ENCODE measurements at regions not wholly inside any gene's neighbourhood (a gene's known extent, or its start where the extent isn't known, plus 50 kb on each side); places are given as distances from the start of the nearest gene placed in this dataset.

GRCh38 chr3:115272036-115272824, 125.1 kb upstream of the ZBTB20 start:
- H3K27me3 ChIP-seq (ENCODE audit: control insufficient read depth in 1 of 2, insufficient read depth in 2 of 2, low read length in 1 of 2) = no peaks in the 10 kb centered on the region
- intact Hi-C loops (cut with DNase I) = no loop called here
- H3K9me3 ChIP-seq (ENCODE audit: control insufficient read depth, low read length) = no peaks in the 10 kb centered on the region
- WGBS, 2 donors = 91 to 92% methylated on average over 10 of the region's 10 CpGs
- no peaks in the 10 kb centered on the region for H3K36me3 ChIP-seq (ENCODE audit: control insufficient read depth in 1 of 2, insufficient read depth in 2 of 2, low read length in 1 of 2)
- H3K4me1 ChIP-seq (ENCODE audit: control insufficient read depth in 1 of 2, insufficient read depth in 2 of 2, low read length in 2 of 2) = peaks cover 0 to 3% of the 10 kb centered on the region in 2 donors
- no peak overlapping the region for H3K4me3 ChIP-seq (ENCODE audit: low read length in 2 of 2)
- DNase-seq (no peak), ATAC-seq (ENCODE audit: low FRiP score) (no peak)
- H3K27ac ChIP-seq (ENCODE audit: low read depth in 1 of 2, low read length in 2 of 2) = no peak overlapping the region

GRCh38 chr3:115275896-115276295, 128.8 kb upstream of the ZBTB20 start:
- 30 to 55% methylated on average over 1 of the region's 1 CpG for WGBS, 2 donors
- ATAC-seq (ENCODE audit: low FRiP score) = no peak
- no peak for DNase-seq
- Histone ChIP-seq H3K4me1 (ENCODE audit: control insufficient read depth in 1 of 2, insufficient read depth in 2 of 2, low read length in 2 of 2) (peaks cover 0 to 2% of the 10 kb centered on the region in 2 donors), H3K36me3 (ENCODE audit: control insufficient read depth in 1 of 2, insufficient read depth in 2 of 2, low read length in 1 of 2) (no peaks in the 10 kb centered on the region), H3K9me3 (ENCODE audit: control insufficient read depth, low read length) (no peaks in the 10 kb centered on the region), H3K27ac (ENCODE audit: low read depth in 1 of 2, low read length in 2 of 2) (no peak overlapping the region), H3K27me3 (ENCODE audit: control insufficient read depth in 1 of 2, insufficient read depth in 2 of 2, low read length in 1 of 2) (no peaks in the 10 kb centered on the region), H3K4me3 (ENCODE audit: low read length in 2 of 2) (no peak overlapping the region)
- intact Hi-C loops (cut with DNase I) = no loop called here

GRCh38 chr3:115279939-115280338, 132.9 kb upstream of the ZBTB20 start:
- Histone ChIP-seq H3K4me1 (ENCODE audit: control insufficient read depth in 1 of 2, insufficient read depth in 2 of 2, low read length in 2 of 2) (peaks cover 0 to 2% of the 10 kb centered on the region in 2 donors), H3K9me3 (ENCODE audit: control insufficient read depth, low read length) (no peaks in the 10 kb centered on the region), H3K27me3 (ENCODE audit: control insufficient read depth in 1 of 2, insufficient read depth in 2 of 2, low read length in 1 of 2) (no peaks in the 10 kb centered on the region), H3K27ac (ENCODE audit: low read depth in 1 of 2, low read length in 2 of 2) (peak overlapping the region in 1 of 2 donors; percentile 51), H3K36me3 (ENCODE audit: control insufficient read depth in 1 of 2, insufficient read depth in 2 of 2, low read length in 1 of 2) (no peaks in the 10 kb centered on the region), H3K4me3 (ENCODE audit: low read length in 2 of 2) (no peak overlapping the region)
- peak; percentile 65 for ATAC-seq (ENCODE audit: low FRiP score)
- DNase-seq = no peak
- 86 to 96% methylated on average over 1 of the region's 1 CpG for WGBS, 2 donors
- intact Hi-C loops (cut with DNase I) = no loop called here

DNA sequence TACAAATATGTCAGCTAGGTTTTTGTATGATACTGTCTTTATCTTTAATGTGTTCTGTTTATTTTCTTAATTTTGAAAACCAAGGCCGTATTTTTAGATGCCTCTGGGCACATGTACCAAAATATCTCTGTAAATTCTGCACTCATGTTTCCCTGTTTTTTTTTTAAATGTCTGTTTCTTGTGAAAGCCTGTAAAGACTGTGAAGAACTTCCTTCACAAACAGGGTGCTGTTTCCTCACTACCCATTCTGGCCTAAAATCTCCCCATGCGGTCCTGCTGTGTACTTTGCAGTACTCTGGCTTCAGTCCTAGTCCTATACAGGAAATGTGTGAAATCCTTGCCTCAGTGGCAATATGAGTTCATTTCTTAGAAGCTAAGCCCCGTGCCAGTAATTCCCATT, 133.4 kb upstream of the ZBTB20 start:
- peaks cover 0 to 2% of the 10 kb centered on the region in 2 donors for H3K4me1 ChIP-seq (ENCODE audit: control insufficient read depth in 1 of 2, insufficient read depth in 2 of 2, low read length in 2 of 2)
- H3K9me3 ChIP-seq (ENCODE audit: control insufficient read depth, low read length) = no peaks in the 10 kb centered on the region
- intact Hi-C loops (cut with DNase I) = no loop called here
- H3K27me3 ChIP-seq (ENCODE audit: control insufficient read depth in 1 of 2, insufficient read depth in 2 of 2, low read length in 1 of 2) = no peaks in the 10 kb centered on the region
- 20 to 22% methylated on average over 3 of the region's 3 CpGs for WGBS, 2 donors
- H3K27ac ChIP-seq (ENCODE audit: low read depth in 1 of 2, low read length in 2 of 2) = peak overlapping the region in 1 of 2 donors; percentile 17
- H3K36me3 ChIP-seq (ENCODE audit: control insufficient read depth in 1 of 2, insufficient read depth in 2 of 2, low read length in 1 of 2) = no peaks in the 10 kb centered on the region
- no peak overlapping the region for H3K4me3 ChIP-seq (ENCODE audit: low read length in 2 of 2)
- ATAC-seq (ENCODE audit: low FRiP score) (no peak), DNase-seq (no peak)

DNA sequence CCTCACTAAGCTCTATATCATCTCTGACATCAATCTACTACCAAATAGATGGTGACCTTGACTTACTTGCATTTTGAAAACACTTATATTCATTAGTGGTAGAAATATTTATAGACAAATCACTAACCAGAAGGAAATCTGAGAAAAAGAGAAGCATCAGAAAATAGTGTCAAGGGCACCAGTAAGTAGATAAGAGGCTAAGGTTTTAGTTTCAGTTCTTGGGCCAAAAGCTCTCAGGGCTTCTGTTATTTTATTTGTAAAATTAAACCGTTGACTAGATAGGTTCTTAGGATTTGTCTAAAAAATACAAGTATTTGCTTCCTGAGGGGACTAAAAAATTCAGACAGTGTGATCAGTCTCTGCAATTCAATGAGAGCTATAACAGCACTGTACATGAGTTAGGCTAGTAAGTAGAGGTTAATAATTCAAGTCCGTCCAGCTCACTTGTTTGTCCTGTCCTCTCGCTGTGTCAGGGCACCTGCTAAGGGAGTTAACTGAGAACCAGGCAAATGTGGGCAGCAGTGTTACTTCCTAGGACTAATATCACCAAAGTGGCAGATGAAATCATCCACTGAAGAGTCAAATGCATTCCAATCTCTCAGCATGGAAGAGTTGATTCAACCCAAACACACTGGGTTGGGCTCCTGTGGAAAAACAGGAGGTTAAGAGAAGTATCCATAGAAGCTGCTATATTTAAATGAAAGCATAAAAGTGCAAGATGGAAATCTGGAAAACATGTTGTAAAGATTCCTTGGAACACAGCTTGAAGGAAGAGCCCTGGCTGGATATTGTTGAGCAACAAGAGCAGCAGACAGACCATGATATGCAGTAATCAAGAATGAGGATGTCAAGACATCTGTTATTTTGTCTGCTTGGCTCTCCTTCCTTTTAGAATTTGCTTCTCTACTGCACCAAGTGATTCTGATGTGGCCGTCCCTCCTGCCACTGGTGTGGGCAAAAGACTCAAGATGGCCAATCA, 134.9 kb upstream of the ZBTB20 start:
- intact Hi-C loops (cut with DNase I) = no loop called here
- H3K27ac ChIP-seq (ENCODE audit: low read depth in 1 of 2, low read length in 2 of 2) = no peak overlapping the region
- no peaks in the 10 kb centered on the region for H3K36me3 ChIP-seq (ENCODE audit: control insufficient read depth in 1 of 2, insufficient read depth in 2 of 2, low read length in 1 of 2)
- H3K4me1 ChIP-seq (ENCODE audit: control insufficient read depth in 1 of 2, insufficient read depth in 2 of 2, low read length in 2 of 2) = peaks cover 0 to 2% of the 10 kb centered on the region in 2 donors
- no peaks in the 10 kb centered on the region for H3K27me3 ChIP-seq (ENCODE audit: control insufficient read depth in 1 of 2, insufficient read depth in 2 of 2, low read length in 1 of 2)
- no peak overlapping the region for H3K4me3 ChIP-seq (ENCODE audit: low read length in 2 of 2)
- WGBS, 2 donors = 79 to 91% methylated on average over 4 of the region's 4 CpGs
- H3K9me3 ChIP-seq (ENCODE audit: control insufficient read depth, low read length) = no peaks in the 10 kb centered on the region
- DNase-seq (no peak), ATAC-seq (ENCODE audit: low FRiP score) (no peak)

- no peaks in the 10 kb centered on the region for H3K9me3 ChIP-seq (ENCODE audit: control insufficient read depth, low read length)
- no peak for DNase-seq
- H3K27me3 ChIP-seq (ENCODE audit: control insufficient read depth in 1 of 2, insufficient read depth in 2 of 2, low read length in 1 of 2) = no peaks in the 10 kb centered on the region
- no peak overlapping the region for H3K27ac ChIP-seq (ENCODE audit: low read depth in 1 of 2, low read length in 2 of 2)
- peaks cover 0 to 2% of the 10 kb centered on the region in 2 donors for H3K4me1 ChIP-seq (ENCODE audit: control insufficient read depth in 1 of 2, insufficient read depth in 2 of 2, low read length in 2 of 2)
- ATAC-seq (ENCODE audit: low FRiP score) = no peak
- WGBS, 2 donors = 68 to 74% methylated on average over 1 of the region's 1 CpG
- intact Hi-C loops (cut with DNase I) = no loop called here
- H3K36me3 ChIP-seq (ENCODE audit: control insufficient read depth in 1 of 2, insufficient read depth in 2 of 2, low read length in 1 of 2) = no peaks in the 10 kb centered on the region
- no peak overlapping the region for H3K4me3 ChIP-seq (ENCODE audit: low read length in 2 of 2)
These were observed 137.9 kb upstream of the ZBTB20 start for GRCh38 chr3:115284980-115285379.

DNA sequence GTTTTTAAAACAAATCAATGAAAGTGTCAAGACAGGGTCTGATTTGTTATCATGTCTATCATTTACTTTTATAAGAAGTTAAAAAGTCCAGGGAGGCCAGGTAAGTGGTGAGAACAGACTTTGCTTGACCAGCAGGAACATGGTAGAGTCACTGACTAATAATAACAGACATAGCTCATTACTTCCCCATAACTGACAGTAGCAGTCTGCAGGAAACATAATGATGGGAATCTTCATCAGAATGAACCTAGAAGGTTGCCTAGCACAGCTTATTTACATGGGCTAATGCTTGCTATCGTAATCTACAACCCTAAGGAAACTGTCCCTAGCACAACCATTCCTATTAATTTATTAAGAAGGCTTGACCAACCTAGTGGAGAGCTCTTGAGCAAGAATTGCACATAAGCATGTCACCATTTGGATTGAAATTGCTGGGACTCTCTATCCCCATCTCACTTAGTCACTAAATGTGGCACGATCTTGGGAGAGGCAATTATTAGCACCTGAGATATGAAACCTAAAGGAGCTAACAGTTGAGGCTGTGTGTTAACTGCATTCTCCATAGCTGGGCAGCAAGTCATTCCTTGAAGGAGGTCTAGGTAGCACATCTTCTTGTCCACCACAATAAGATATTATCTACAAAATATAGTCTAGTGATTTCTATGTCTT, 139.6 kb upstream of the ZBTB20 start:
- DNase-seq (no peak), ATAC-seq (ENCODE audit: low FRiP score) (no peak)
- WGBS, 2 donors = 93 to 94% methylated on average over 2 of the region's 2 CpGs
- no peaks in the 10 kb centered on the region for H3K9me3 ChIP-seq (ENCODE audit: control insufficient read depth, low read length)
- H3K36me3 ChIP-seq (ENCODE audit: control insufficient read depth in 1 of 2, insufficient read depth in 2 of 2, low read length in 1 of 2) = no peaks in the 10 kb centered on the region
- H3K27ac ChIP-seq (ENCODE audit: low read depth in 1 of 2, low read length in 2 of 2) = no peak overlapping the region
- H3K4me3 ChIP-seq (ENCODE audit: low read length in 2 of 2) = no peak overlapping the region
- no peaks in the 10 kb centered on the region for H3K27me3 ChIP-seq (ENCODE audit: control insufficient read depth in 1 of 2, insufficient read depth in 2 of 2, low read length in 1 of 2)
- intact Hi-C loops (cut with DNase I) = no loop called here
- H3K4me1 ChIP-seq (ENCODE audit: control insufficient read depth in 1 of 2, insufficient read depth in 2 of 2, low read length in 2 of 2) = no peaks in the 10 kb centered on the region

DNA sequence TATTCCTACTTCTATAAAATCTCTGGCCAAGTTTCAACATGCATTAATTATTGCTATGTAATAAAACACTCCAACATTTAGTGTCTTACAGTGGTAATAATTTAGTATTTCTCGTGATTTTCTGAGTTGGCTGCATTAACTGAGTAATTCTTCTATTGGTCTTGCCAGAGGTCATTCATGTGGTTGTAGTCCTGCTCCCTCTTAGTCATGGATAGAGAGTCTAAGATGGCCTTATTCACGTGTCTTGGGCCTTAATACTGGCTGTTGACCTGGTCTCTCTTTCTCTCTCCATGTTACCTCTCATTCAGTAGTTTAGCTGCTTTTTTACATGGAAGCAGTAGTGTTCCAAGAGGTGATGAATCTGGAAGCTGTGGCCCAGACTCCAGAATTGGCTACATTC, 140.1 kb upstream of the ZBTB20 start:
- H3K27ac ChIP-seq (ENCODE audit: low read depth in 1 of 2, low read length in 2 of 2) = no peak overlapping the region
- H3K4me1 ChIP-seq (ENCODE audit: control insufficient read depth in 1 of 2, insufficient read depth in 2 of 2, low read length in 2 of 2) = peaks cover 2 to 4% of the 10 kb centered on the region in 2 donors
- H3K36me3 ChIP-seq (ENCODE audit: control insufficient read depth in 1 of 2, insufficient read depth in 2 of 2, low read length in 1 of 2) = no peaks in the 10 kb centered on the region
- H3K4me3 ChIP-seq (ENCODE audit: low read length in 2 of 2) = no peak overlapping the region
- no peak for ATAC-seq (ENCODE audit: low FRiP score)
- H3K27me3 ChIP-seq (ENCODE audit: control insufficient read depth in 1 of 2, insufficient read depth in 2 of 2, low read length in 1 of 2) = no peaks in the 10 kb centered on the region
- 90 to 93% methylated on average over 2 of the region's 2 CpGs for WGBS, 2 donors
- intact Hi-C loops (cut with DNase I) = no loop called here
- DNase-seq = no peak
- no peaks in the 10 kb centered on the region for H3K9me3 ChIP-seq (ENCODE audit: control insufficient read depth, low read length)

Data from aorta (tissue), 5 donors.